NCI-H1092 treated with DMSO at 0.1 percent for 48 hours (cell line): ENCODE measurements at regions not wholly inside any gene's neighbourhood (a gene's known extent, or its start where the extent isn't known, plus 50 kb on each side); places are given as distances from the start of the nearest gene placed in this dataset.

Experiments
- DNase-seq: peaks from one replicate; lab custom pipeline; 2025; lab: John Stamatoyannopoulos, UW

DNA sequence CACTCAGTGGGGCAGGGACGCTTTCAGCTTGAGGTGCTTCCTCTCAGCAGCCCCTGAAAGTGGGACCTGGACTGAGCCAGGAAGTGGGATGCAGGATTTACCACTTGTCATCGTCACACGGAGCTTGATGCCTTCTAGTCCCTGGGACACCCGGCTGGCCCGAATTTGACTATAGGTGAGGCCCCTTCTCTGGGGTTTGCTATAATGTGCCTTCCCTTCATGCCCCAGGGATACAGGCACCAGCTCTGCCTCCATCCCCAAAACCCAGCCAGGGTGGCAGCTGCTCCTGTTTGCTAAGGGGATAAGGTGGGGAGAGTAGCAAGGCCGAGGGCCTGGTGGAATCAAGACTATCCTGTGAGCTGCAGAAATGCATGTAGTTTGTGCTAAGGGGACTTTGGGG lies 235.0 kb downstream of the GLRX3 start:
- DNase-seq = no peak

DNA sequence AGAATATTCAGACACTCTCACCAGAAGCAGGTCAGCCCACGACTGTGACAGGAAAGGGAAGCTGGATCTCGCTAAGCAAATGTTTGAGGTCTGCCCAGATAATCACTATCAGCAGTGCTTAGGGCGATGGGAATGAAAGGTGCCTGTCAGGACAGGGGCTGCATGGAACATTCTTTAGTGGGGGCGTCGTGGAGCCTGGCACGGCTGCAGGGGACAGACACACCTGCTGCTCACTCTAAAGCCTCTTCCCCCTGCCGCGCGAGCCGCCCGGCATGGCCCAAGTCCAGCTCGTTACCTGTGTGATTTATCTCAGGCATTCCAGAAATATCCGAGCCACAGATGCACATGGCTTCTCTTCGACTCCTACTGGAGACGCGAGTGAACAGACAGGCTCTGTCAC lies 235.5 kb downstream of the GLRX3 start:
- DNase-seq = no peak

DNA sequence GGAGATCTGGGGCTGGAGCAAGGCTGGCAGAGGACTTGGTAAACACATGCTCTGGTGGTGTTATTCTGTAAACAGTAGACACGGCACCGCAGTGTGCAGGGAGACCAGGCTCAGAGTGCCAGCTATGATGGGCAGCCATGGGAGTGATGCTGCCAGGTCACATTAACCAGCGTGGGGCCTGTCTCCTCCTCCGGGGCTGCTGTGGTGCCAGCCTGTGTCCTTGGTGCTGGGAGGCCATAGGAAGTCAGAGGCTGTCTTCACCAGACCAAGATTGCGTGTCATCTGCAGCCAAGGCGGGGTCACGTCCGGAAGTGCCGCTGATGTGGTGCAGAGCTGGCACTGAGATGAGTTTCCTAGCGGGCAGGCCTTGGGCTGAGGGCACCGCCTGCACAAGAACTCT lies 236.0 kb downstream of the GLRX3 start:
- DNase-seq = no peak

DNA sequence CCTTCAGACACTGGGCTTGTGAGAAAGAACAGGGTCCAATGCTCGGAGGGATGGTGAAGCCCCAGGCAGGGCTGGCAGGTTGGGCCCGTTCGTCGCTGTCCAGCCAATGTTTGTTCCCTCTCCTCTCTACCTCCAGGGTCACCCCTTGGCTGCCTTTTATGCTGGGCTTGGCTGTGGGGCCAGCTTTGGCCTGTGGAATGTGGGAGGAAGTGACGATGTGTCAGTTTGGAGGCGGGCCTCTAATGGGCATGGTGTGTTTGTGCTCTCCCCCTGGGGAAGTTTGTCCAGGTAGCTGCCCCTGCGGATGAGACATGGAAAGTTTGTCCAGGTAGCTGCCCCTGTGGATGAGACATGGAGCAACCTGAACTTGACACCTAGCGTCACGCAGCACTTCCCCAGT lies 236.7 kb downstream of the GLRX3 start:
- DNase-seq = no peak

DNA sequence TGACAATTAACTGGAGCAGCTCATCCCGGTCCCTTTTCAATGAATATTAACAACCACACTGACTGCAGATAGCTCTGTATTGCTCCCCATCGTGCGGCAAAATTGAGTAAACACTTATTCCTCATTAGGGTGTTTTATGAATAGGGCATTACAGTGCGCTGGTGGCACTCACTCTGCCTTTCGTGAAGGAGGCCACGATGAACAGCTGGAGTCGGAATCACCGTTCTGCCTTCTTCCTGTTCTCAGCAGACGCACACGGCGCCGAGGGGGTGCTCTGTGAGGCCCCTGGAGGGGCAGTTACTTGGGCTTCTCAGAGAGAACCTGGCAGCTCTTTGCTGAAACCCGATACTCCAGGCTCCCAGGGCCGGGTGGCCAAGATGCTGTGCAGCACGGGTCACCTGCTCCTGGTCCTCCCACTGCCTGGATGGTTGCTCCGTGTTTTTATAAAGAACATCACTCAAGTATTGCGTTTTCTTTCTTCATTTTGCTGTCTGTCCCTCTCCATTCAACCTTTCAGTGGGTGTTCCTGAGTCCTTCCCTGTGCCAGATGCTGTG lies 241.9 kb downstream of the GLRX3 start:
- peak; percentile 43 for DNase-seq

DNA sequence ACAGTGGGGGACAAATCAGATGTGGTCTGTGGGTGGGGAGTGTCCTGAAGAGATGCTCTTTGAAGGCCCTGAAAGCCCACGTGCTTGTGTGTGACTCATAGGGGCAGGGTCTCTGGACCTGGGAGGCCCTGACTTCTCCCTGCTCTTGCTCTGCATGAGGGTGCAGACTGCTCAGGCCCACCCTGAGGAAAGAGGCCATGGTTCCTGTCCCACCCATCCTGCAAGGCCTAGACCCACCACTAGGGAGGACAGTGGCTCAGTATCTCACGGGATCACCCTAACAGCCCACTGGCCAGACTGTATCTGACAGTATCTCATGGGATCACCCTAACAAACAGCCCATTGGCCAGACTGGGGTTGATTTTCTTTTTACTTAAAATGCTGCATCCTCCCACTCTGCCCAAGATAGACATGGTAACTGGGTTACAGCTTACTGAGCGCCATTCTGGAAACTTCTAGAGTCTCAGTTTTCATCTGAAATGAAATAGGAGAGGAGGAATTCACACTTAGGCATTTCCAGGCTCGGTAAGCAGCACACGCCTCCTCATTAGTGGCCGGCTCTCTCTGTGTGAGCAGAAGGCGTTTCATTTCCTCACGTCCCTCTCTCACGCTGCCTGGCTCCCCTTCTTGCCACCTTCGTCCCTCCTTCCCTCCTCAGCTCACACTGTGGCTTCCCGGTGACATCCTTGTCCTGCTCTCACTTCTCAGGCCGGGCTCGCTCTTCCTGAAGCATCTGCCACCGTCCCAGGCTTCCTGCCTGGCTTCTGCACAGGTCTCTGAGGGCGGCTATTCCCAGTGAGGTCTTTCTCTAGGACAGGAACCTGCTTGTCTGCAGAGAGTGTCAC lies 242.6 kb downstream of the GLRX3 start:
- peak; percentile 9 for DNase-seq

DNA sequence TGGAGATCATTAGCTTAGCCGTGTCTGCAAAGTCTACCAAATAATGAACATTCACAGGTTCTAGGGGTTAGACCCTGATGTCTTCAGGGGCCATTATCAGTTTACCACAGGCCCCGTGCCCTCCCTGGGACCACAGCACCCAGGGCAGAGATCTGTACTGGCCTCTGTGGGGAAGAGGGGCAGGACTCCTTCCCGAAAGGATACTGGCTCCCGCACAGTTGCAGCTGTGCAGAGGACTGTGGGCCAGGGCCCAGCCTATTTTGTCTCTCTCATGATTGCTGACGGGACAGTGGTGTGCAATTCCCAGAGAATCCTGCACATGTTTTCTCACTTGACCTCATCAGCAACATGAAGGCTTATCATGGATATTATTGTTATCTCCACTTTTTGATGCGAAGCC lies 243.9 kb downstream of the GLRX3 start:
- no peak for DNase-seq

DNA sequence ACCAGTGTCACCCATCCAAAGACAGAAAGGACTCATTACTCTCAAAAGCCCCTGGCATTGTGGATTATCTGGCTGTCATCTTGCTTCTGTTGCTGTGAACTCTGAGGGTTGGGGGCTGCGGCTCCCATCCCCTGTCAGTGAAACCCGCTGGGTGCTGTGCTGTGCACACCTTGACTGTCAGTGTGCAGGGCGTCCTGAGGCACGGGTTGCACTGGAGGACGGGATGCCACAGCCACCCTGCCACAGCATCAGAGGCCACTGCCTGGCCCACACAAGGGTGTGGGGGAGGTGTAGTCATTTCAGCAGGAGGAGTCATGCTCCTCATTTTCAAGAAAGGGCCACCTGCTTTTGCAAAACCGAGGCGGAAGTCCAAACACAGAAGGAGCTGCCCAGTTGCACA lies 245.8 kb downstream of the GLRX3 start:
- DNase-seq = no peak

DNA sequence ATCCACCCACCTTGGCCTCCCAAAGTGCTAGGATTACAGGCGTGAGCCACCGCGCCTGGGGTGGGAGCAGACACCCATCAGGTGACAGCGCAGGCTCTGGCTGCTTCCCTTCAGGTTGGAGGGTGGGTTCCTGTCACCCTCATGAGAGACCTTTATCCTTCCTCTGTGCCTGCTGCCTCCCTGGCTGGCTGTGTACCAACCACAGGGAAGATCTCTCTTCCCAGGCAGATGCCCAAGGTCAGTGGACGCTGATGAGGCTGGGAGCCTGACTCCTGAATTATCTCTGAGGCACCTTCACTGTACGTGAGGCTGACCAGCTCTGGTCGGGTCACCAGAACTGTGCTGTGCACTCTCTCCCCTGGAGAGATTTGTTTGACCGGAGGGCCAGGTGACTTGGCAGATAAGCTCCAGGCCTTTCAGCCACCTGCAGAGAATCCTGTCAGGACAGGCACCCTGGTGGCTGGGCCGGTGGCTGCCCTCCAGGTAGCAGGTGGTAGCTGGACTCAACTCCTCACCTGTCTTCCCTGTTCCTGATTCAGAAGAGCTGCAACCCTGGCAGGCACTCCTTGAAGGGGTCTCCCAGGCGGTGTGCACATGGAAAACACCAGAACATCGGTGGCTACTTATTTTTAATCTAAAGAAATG lies 251.9 kb downstream of the GLRX3 start:
- DNase-seq = no peak

DNA sequence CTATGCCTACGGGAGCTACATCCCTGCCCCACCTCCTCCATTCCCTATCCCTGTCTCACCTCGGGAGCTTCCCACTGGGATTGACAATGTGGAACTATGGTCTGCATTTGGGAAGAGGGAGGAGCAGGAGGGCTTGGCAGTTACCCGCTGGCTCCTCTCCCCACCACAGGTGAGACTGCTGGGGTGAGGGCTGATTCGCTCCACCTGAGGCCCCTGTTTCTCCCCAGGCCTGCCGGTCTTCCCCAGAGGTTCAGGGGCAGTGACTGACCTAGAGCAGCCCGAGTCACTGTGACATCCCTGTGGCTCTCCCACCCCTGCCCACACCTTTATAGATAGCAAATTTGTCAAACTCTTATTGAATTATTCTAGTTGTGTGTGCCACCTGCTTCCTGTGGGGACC lies 252.6 kb downstream of the GLRX3 start:
- DNase-seq = no peak

DNA sequence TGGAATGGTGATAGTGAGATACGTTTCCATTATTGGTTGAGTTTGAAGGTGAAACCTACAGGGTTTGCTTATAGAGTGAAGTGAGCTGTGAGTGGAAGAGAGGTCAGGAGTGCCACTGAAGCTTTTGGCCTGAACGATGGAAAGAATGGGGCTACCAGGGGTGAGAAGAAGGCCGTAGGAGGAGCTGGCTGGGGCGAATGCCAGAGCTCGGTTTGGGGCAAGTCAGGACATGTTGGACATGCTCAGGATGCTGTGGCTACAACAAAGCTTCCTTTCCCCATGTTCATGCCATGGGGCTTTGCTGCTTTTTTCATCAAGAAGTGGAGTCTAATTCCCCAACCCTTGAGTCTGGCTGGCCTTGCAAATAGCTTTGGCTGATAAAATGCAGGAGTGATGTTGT lies 253.7 kb downstream of the GLRX3 start:
- no peak for DNase-seq

DNA sequence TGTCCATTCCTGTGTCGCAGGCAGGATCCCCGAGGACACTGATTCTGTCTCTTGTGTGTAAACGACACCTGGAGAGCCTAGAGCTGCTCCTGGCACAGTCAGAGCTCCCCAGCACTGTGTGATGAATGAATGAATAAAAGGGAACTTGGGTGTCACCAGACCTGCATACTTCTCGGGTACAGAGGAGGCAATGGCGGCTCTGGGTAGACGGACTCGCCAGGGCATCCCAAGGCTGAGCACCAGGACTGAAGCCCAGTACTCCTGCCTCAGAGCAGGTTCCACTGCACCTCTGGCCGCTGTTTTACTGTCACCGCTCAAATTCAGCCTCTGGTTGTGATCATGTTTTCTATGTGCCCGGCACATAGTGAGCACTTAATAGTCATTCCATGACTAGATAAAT lies 255.8 kb downstream of the GLRX3 start:
- DNase-seq = no peak

DNA sequence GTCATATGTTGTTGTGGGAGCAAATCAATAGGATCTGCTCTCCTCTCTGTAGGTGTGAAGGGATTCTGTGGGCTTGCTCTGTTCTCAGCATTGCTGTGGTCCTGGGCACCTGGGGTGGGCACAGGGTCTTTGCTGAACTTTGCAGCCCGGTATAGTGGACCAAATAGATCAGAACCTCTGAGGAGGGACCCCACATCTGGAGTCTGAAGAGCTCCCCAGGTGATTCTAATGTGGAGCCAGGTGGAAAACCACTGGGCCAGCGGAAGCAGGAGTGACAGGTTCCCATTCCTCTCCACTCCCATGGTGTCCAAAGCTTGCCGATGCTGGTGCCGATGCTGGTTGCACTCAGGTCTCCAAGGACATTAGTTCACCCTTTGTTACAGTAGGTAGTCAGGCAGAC lies 257.2 kb downstream of the GLRX3 start:
- DNase-seq = no peak

DNA sequence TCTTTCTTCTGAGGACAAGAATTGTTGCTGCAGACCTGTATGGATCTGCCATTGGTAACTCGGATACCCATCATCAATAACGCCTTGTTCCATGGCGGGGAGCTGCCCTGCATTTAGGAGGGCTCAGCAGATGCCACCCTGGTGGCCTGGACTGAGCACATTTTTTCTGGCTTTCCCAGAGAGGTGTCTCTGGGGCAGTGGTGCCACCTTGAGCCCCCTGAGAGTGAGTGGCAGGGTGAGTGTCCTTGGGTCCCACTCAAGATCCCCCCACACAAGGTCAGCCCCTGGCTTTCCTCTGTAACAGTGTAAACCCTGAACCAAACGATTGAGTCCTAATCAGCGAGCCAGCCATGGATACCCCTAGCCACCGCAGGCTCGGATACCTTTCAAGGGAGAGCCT lies 258.6 kb downstream of the GLRX3 start:
- no peak for DNase-seq

DNA sequence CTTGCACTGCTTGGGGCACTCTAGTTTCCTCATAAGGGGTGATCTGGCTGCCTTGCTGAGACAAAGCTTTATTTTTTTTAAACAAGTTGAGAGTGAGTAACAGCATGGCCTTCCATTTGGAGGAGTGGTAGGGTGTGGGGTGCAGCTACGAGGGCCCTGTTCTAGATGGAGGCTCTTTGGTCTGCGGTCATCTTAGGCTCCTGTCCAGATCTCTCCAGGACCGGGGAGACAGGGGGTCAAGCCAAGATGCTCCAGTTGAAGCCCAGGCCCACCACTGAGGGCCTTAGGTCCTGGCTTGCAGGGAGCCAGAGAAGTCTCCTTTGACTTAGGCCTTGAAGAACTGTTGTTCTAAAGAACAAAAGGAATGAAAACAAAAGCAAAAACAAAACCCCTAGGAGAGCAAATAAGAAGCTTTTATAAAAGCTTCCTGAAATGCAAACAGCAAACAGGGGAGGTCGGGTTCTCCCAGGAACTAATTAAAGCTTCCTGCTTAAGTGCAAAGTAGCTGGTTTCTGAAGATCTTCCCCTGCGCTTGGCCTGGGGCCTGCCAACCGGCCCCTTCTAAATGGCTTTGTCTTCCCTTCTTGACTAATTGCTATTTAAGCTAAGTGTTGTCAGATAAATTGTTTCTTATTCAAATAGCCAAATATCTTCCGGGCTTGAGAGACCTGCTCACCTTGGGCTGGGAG lies 259.2 kb downstream of the GLRX3 start:
- no peak for DNase-seq

DNA sequence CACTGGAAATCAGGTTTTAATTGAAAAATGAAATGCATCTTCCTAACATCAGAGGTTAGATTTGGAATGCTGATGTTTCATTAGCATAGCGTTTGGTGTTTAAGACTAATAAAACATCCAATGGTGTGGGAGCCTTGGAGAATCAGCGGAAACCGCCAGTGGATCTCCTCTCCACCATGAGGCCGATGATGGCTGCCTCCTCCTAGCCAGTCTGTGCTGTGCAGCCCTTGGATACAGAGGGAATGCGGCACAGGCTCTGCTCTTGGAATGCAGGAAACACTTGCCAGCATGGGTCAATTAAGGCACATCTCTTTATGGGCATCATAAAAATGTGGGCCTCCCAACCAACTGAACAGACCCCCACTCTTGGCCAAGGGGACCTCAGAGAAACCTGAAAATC lies 259.9 kb downstream of the GLRX3 start:
- DNase-seq = no peak

DNA sequence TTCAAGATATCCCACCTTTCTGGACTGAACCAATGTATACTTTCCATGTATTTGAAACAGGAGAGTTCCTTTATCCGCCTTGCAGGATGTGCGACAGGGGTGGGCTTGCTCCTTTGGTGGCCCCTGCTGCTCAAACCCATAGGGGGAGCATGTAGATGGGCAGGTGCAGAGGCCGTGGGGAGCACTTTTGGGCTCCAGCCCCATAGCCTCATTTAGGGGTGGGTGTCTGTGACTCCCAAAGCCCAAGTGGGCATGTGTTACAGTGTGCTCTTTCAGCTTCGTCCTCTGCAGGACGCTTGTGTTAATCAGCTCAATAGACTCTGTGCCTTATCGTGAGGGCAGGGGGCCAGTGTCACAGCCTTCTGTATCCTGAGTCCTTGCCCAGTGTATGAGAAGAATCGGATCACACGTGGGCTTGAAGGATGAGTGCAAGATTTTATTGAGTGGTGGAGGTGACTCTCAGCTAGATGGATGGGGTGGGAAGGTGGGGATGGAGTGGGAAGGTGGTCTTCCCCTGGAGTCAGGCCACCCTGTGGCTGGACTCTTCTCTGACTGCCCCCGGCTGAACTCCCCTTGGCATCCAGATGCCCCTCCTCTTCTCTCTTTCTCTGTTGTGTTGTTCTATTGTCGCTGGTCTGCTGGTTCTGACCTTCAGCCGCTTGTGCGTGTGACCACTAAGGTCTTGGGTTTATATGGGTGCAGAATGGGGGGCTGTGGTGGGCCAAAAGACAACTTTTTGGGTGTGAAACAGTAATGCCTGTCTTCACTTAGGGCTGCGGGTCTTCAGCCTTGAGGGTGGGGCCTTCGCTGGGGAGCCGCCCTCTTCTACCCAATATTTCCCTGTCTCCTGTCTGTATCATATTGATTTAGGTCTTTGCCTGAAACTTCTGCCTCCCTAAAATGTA lies 262.2 kb downstream of the GLRX3 start:
- no peak for DNase-seq

DNA sequence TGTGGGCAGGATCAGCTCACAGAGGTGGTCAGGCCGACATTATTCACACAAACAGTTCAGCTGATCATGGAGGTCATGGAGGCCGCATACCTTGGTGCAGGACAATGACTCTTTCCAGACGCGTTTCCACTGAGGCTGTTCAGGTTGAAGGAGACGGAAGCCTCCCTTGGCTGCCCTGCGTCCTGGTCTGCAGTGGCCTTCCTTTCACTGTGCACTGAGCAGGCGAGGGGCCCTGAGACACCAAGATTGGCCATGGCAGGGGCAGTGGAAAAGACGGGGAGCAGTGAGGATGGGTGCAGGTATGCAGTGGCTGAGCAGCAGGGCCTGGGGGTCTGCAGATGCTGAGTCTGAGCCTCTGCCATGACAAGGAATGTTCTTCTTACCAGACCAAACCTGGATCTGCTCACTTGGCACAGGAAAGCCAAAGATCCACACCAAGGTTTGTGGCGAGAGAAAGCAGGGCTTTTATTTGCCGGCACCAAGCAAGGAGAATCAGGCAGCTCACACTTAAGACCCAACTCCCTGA lies 263.3 kb downstream of the GLRX3 start:
- no peak for DNase-seq

DNA sequence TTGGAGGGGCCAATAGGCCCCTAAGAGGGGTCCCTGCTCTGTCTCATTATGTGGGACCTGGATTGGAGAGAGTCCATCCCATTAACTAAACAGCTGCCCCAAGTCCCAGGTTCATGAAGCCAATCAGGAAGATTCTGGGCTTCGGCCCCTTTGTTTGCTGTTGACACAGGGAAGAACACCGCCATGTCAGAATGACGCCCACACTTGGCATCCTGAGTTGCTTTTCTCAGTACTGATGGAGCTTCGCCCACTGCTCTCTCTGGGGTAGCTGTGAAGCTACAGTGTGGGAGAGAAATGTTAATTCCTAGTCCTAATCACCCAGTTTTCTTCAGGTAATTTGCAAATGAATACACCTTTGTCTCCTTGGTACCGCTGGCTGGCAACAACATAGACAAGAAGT lies 264.7 kb downstream of the GLRX3 start:
- DNase-seq = no peak

DNA sequence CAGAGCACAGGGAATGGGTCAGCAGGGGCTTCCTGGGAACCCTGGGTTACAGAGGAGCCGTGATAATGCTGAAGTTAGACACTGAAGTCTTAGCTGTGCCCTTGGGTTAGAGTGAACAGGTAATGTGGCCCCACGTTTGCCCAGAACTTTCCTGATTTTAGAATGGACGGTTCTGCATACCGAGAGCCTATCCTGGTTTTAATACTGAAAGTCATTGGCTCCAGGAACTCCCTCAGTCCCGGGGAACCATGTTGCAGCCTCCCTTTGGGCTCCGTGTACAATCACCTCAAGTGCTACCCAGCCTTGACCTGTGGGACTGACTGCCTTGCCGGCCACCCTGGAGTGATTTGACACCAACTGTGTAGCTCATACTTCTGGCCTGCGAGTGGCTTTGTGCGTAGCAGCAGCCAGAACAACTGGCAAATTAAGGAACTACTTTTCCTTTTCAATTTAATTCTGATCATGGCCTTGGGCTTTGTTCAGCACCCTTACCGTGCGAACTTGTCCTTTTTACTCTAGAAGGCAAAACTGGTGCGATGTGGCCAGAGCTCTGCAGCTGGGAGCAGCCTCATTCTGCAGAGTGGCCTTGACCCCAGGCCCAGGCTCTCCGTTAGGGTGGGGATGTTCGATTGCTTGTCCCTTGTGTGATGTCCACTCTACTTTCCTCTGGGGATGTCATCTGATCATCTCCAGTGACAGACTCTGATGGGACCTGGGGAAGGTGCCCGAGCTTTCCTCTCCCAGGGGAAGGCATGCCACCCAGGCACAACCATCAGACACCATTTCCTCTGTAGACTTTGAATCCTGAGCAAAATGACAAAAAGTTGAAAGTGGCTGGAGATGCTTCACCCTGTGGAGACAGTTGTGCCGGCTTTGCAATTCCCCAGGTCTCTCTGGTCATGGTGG lies 265.9 kb downstream of the GLRX3 start:
- DNase-seq = no peak
